H9 (cell line): ENCODE measurements at regions not wholly inside any gene's neighbourhood (a gene's known extent, or its start where the extent isn't known, plus 50 kb on each side); places are given as distances from the start of the nearest gene placed in this dataset.

Experiments
- DNase-seq: peaks from one replicate; pipeline ENCODE4 v3.0.0-alpha.2; 2017
- H2AFZ ChIP-seq: one replicate; pipeline ENCODE4 v1.6.1; 2013; ENCODE audit warnings: mild to moderate bottlenecking, low read length, control low read depth, moderate library complexity
- H2AK5ac ChIP-seq: 2 replicates; pipeline ENCODE4 v1.6.1; 2013; ENCODE audit warnings: low read length, control low read depth, mixed read lengths; ENCODE audit not compliant: insufficient read length
- H2BK120ac ChIP-seq: one replicate; pipeline ENCODE4 v1.6.1; 2013; ENCODE audit warnings: low read depth, mild to moderate bottlenecking, low read length, control low read depth, inconsistent platforms; ENCODE audit not compliant: poor library complexity, severe bottlenecking
- H2BK12ac ChIP-seq: 2 replicates; pipeline ENCODE4 v1.6.1; 2013; ENCODE audit warnings: low read length, control low read depth, mixed read lengths, low read depth; ENCODE audit not compliant: insufficient read length
- H2BK15ac ChIP-seq: 2 replicates; pipeline ENCODE4 v1.6.1; 2013; ENCODE audit warnings: low read depth, low read length, control low read depth
- H2BK20ac ChIP-seq: one replicate; pipeline ENCODE4 v1.6.1; 2013; ENCODE audit warnings: low read depth, mild to moderate bottlenecking, low read length, control low read depth, inconsistent platforms; ENCODE audit not compliant: poor library complexity, severe bottlenecking
- H2BK5ac ChIP-seq: 2 replicates; pipeline ENCODE4 v1.6.1; 2013; ENCODE audit warnings: low read length, control low read depth, mixed read lengths; ENCODE audit not compliant: insufficient read length
- H3K14ac ChIP-seq: 2 replicates; pipeline ENCODE4 v1.6.1; 2013; ENCODE audit warnings: low read length, control low read depth; ENCODE audit not compliant: insufficient read depth
- H3K18ac ChIP-seq: 2 replicates; pipeline ENCODE4 v1.6.1; 2013; ENCODE audit warnings: low read depth, mild to moderate bottlenecking, mixed read lengths, low read length, control low read depth; ENCODE audit not compliant: insufficient read length
- H3K23ac ChIP-seq: 2 replicates; pipeline ENCODE4 v1.6.1; 2013; ENCODE audit warnings: low read length, control low read depth, mixed read lengths, low read depth; ENCODE audit not compliant: insufficient read length
- H3K23me2 ChIP-seq: 2 replicates; pipeline ENCODE4 v1.6.1; 2013; ENCODE audit warnings: low read depth, mild to moderate bottlenecking, mixed read lengths, low read length, control low read depth; ENCODE audit not compliant: insufficient read length, poor library complexity, severe bottlenecking
- H3K27ac ChIP-seq: 2 replicates; pipeline ENCODE4 v1.5.1; 2013; ENCODE audit warnings: low read length, control low read depth, mixed read lengths, low read depth; ENCODE audit not compliant: insufficient read length
- H3K27me3 ChIP-seq: 2 replicates; pipeline ENCODE4 v1.6.1; 2013; ENCODE audit warnings: low read length, control low read depth, inconsistent platforms; ENCODE audit not compliant: insufficient read depth
- H3K4ac ChIP-seq: 2 replicates; pipeline ENCODE4 v1.6.1; 2013; ENCODE audit warnings: low read depth, mild to moderate bottlenecking, control low read depth, inconsistent platforms, low read length, moderate library complexity
- H3K4me1 ChIP-seq: 2 replicates; pipeline ENCODE4 v1.6.1; 2013; ENCODE audit warnings: low read length, control low read depth, inconsistent platforms; ENCODE audit not compliant: insufficient read depth
- H3K4me2 ChIP-seq: 2 replicates; pipeline ENCODE4 v1.6.1; 2013; ENCODE audit warnings: low read length, control low read depth, mixed read lengths; ENCODE audit not compliant: insufficient read length, insufficient read depth
- H3K56ac ChIP-seq: 2 replicates; pipeline ENCODE4 v1.6.1; 2013; ENCODE audit warnings: low read depth, mild to moderate bottlenecking, mixed read lengths, low read length, control low read depth; ENCODE audit not compliant: insufficient read length
- H3K79me1 ChIP-seq: 2 replicates; pipeline ENCODE4 v1.6.1; 2013; ENCODE audit warnings: low read depth, mild to moderate bottlenecking, moderate library complexity, low read length, control low read depth, inconsistent platforms; ENCODE audit not compliant: insufficient read depth, poor library complexity, severe bottlenecking
- H3K79me2 ChIP-seq: 2 replicates; pipeline ENCODE4 v1.6.1; 2013; ENCODE audit warnings: low read length, control low read depth, inconsistent platforms; ENCODE audit not compliant: insufficient read depth
- H3K9ac ChIP-seq: 2 replicates; pipeline ENCODE4 v1.6.1; 2013; ENCODE audit warnings: low read length, control low read depth, mixed read lengths; ENCODE audit not compliant: insufficient read length; ENCODE audit errors: extremely low read depth
- H3K9me3 ChIP-seq: one replicate; pipeline ENCODE4 v1.6.1; 2013; ENCODE audit warnings: low read depth, low read length, inconsistent platforms; ENCODE audit not compliant: control insufficient read depth
- H3T11ph ChIP-seq: one replicate; pipeline ENCODE4 v1.6.1; 2013; ENCODE audit warnings: mild to moderate bottlenecking, low read length, control low read depth, inconsistent platforms
- H4K20me1 ChIP-seq: one replicate; pipeline ENCODE4 v1.6.1; 2013; ENCODE audit not compliant: control insufficient read depth, insufficient read length, insufficient read depth
- H4K5ac ChIP-seq: 2 replicates; pipeline ENCODE4 v1.6.1; 2013; ENCODE audit warnings: low read depth, mild to moderate bottlenecking, mixed read lengths, low read length, control low read depth; ENCODE audit not compliant: insufficient read length
- H4K8ac ChIP-seq: replicated peaks from 2 replicates; pipeline ENCODE4 v1.6.1; 2013; ENCODE audit warnings: low read length, control low read depth, mixed read lengths, low read depth; ENCODE audit not compliant: insufficient read length
- H4K91ac ChIP-seq: 2 replicates; pipeline ENCODE4 v1.6.1; 2013; ENCODE audit warnings: low read depth, mild to moderate bottlenecking, moderate library complexity, mixed read lengths, low read length, control low read depth; ENCODE audit not compliant: insufficient read length
- H3K27ac Mint-ChIP-seq, 3 experiments: 2 replicates in 2 of 3; 3 replicates in 1 of 3; pipeline ENCODE4 v1.8.0; 2020 to 2021; ENCODE audit warnings: mixed read lengths in 3 of 3, mild to moderate bottlenecking in 1 of 3, moderate library complexity in 1 of 3
- H3K27me3 Mint-ChIP-seq: 2 replicates; pipeline ENCODE4 v1.8.0; 2021; ENCODE audit warnings: low read depth, mild to moderate bottlenecking, moderate library complexity, mixed read lengths
- H3K36me3 Mint-ChIP-seq, 3 experiments: 2 replicates in 2 of 3; 3 replicates in 1 of 3; pipeline ENCODE4 v1.8.0; 2020 to 2021; ENCODE audit warnings: low read depth in 3 of 3, mixed read lengths in 3 of 3; ENCODE audit not compliant: insufficient read depth in 1 of 3
- H3K4me1 Mint-ChIP-seq, 2 experiments: 2 replicates each; pipeline ENCODE4 v1.8.0; 2020; ENCODE audit warnings: mixed read lengths in 2 of 2
- H3K4me3 Mint-ChIP-seq, 2 experiments: 2 replicates in 1 of 2; 3 replicates in 1 of 2; pipeline ENCODE4 v1.8.0; 2020 to 2021; ENCODE audit warnings: mild to moderate bottlenecking in 2 of 2, mixed read lengths in 2 of 2, moderate library complexity in 1 of 2
- H3K9me3 Mint-ChIP-seq, 2 experiments: 2 replicates in 1 of 2; 3 replicates in 1 of 2; pipeline ENCODE4 v1.8.0; 2020; ENCODE audit warnings: mild to moderate bottlenecking in 2 of 2, mixed read lengths in 2 of 2, moderate library complexity in 1 of 2
- CTCF ChIP-seq: fragments of 200-600 bp; sonication (generic); conservative IDR thresholded peaks from 3 replicates; pipeline ENCODE4 v1.8.0; 2021; ENCODE audit warnings: antibody characterized with exemption, mild to moderate bottlenecking

GRCh38 chr7:109967406-109967805 is 1123.5 kb upstream of the LRRN3 start:
- H3K4me3 Mint-ChIP-seq, result no peak overlapping the region
- Histone ChIP-seq H4K8ac (no peak overlapping the region), H2BK15ac (no peak overlapping the region), H3K79me2 (no peaks in the 10 kb centered on the region), H3K4ac (no peak overlapping the region), H3K23me2 (no peaks in the 10 kb centered on the region), H2AK5ac (no peak overlapping the region), H3K4me2 (no peak overlapping the region), H3K9ac (no peak overlapping the region), H3K23ac (no peak overlapping the region), H3K4me1 (no peaks in the 10 kb centered on the region), H2BK5ac (no peak overlapping the region), H3T11ph (no peak overlapping the region), H2BK12ac (no peak overlapping the region), H4K20me1 (no peaks in the 10 kb centered on the region), H2BK20ac (no peak overlapping the region), H4K5ac (no peak overlapping the region), H3K14ac (no peak overlapping the region), H2AFZ (no peak overlapping the region), H3K27me3 (no peaks in the 10 kb centered on the region), H3K56ac (no peak overlapping the region), H3K79me1 (no peaks in the 10 kb centered on the region), H2BK120ac (no peak overlapping the region), H3K27ac (no peak overlapping the region), H4K91ac (no peak overlapping the region), H3K9me3 (no peaks in the 10 kb centered on the region), H3K18ac (no peak overlapping the region)
- H3K9me3 Mint-ChIP-seq, result no peaks in the 10 kb centered on the region; a peak in 1 of 5 replicates
- H3K36me3 Mint-ChIP-seq, result no peaks in the 10 kb centered on the region; a peak in 1 of 7 replicates
- no peak for DNase-seq
- no peak overlapping the region for H3K27ac Mint-ChIP-seq
- H3K4me1 Mint-ChIP-seq, result no peaks in the 10 kb centered on the region
- TF ChIP-seq CTCF, result no peak
- H3K27me3 Mint-ChIP-seq, result no peaks in the 10 kb centered on the region
